Vagina (tissue), 2 donors: ENCODE measurements at regions not wholly inside any gene's neighbourhood (a gene's known extent, or its start where the extent isn't known, plus 50 kb on each side); places are given as distances from the start of the nearest gene placed in this dataset.

Source experiments
- CTCF ChIP-seq, 3 experiments: fragments of 450-650 bp in 2 of 3; fragments of 200-600 bp in 1 of 3; sonication (generic) in 1 of 3; IDR thresholded peaks; one replicate each; pipeline ENCODE4 v1.5.1; 2017 to 2019; ENCODE audit warnings: antibody characterized with exemption in 3 of 3, mild to moderate bottlenecking in 2 of 3, moderate library complexity in 2 of 3
- POLR2A ChIP-seq, 2 donors: fragments of 450-650 bp; IDR thresholded peaks; one replicate each; pipeline ENCODE4 v1.6.1; 2017; ENCODE audit warnings: antibody characterized with exemption in 2 of 2, mild to moderate bottlenecking in 2 of 2, moderate library complexity in 2 of 2

GRCh38 chr2:163121483-163121882 is 282.9 kb upstream of the KCNH7 start:
- TF ChIP-seq POLR2A (IDR thresholded peaks at IDR 0.05) (no peak), CTCF (IDR thresholded peaks at IDR 0.05) (no peak)
